ENCODE measurements at regions not wholly inside any gene's neighbourhood (a gene's known extent, or its start where the extent isn't known, plus 50 kb on each side); places are given as distances from the start of the nearest gene placed in this dataset.

GRCh38 chr10:128462844-128463243, 336.6 kb upstream of the MKI67 start:
- DNase-seq (ENCODE audit: low spot score) = no peak

- peak; percentile 96 for DNase-seq (ENCODE audit: low spot score)
These were observed 338.0 kb upstream of the MKI67 start for GRCh38 chr10:128463991-128464760.

- DNase-seq (ENCODE audit: low spot score) = peak; percentile 49
These were observed 339.5 kb upstream of the MKI67 start for GRCh38 chr10:128465697-128466096.

DNA sequence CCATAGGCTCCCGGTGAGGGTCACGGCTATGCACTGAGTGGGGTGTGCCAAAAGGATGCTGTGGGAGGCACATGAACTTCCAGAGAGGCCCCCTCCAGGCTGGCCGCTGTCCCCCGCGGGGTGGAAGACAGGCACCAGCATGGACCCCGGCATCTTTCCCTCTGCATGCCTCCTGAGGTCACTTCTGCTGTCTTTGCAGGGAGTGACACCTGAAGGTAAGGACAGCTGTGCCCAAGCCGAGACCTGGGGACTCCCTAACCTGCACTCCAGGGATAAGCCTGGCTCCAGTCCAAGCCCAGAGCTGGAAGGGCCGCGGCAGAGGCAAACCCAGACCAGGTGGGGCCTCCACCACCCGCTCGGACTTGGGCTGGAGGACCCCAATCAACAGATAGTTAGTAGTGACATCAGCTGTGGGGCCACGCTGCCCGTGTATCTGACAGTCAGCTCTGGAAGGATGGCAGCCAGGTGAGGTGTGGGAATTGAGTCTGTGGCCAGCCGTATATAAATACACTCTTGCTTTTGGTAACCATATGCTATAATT, 340.7 kb upstream of the MKI67 start:
- peak; percentile 73 for DNase-seq (ENCODE audit: low spot score)

DNA sequence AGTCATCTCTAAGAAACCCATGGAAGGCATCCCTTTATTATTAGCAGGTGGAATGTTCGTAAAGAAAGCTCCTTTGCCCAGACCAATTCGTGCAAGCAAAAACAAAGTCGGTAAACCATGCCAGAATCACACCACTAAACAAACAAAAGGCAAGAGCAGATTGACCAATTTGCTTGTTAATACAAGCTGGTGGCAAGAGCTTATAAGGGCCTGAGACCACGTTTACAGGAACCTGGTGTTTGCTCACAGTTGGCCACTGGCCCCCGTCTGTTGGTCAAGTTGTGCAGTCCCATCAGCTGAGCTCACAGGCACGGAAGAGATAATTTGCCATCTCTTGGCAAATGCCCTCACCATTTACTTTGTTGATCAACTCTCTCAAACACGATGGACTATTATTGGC, 342.2 kb upstream of the MKI67 start:
- DNase-seq (ENCODE audit: low spot score) = no peak

- DNase-seq (ENCODE audit: low spot score) = no peak
These were observed 343.3 kb upstream of the MKI67 start for GRCh38 chr10:128469515-128469914.

GRCh38 chr10:128470321-128470965, 344.2 kb upstream of the MKI67 start:
- DNase-seq (ENCODE audit: low spot score) = no peak

GRCh38 chr10:128471151-128471550, 344.9 kb upstream of the MKI67 start:
- DNase-seq (ENCODE audit: low spot score) = no peak

DNA sequence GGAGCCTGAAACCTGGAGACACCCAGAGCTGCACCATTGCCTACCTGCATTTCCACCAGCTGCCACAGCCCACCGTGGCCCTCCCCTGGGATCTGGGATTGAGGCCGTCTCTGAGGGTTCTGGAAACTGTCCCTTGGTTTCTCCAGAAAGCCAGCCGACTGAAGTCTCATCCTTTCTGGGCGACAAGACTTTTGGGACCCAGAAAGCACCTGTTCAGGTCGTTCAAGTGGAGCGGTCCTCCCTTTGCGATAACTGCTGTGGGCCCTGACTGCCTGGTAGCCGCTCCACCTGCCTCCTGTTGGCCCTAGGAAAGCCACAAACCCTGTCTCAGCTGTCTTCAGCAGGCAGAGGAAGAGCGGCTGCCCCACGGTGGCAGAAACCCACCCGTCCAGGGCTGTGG, 346.0 kb upstream of the MKI67 start:
- no peak for DNase-seq (ENCODE audit: low spot score)

DNA sequence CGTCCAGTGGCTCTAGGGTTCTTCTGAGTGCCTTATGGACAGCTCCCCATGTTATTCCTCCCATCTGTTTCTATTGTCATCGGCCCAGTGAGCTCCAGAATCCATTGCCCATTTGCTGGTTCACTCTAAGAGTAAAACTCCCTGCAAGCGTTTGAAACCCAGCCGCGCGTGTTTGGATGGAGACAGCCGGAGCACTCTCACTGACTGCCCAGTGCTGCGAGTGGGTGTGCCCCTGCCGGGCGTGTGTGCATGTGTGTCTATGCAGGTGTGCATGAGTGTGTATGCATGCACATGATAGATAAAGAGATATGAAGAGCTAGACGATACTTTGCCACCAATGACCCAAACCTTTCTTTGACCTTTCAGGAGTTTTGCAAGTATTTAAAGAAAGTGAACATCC, 347.2 kb upstream of the MKI67 start:
- no peak for DNase-seq (ENCODE audit: low spot score)

DNA sequence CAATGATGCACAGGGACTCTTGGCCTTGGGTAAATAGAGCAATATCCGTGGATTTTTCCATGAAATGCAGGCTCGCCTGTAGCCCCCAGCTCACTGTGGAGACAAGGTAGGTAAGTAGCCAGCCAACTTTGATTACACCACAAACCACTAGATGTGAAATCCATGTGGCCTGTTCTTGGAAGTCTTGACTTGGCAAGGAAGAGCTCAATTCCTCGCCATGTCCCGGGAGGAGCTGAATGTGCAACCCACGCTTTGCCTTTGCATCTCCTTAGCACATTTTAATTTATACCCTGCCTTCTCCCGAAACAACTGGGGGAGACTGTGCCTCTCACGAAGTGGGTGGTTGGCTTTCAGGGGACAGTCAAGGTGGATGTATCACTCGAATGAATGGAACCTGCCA, 347.7 kb upstream of the MKI67 start:
- no peak for DNase-seq (ENCODE audit: low spot score)

DNA sequence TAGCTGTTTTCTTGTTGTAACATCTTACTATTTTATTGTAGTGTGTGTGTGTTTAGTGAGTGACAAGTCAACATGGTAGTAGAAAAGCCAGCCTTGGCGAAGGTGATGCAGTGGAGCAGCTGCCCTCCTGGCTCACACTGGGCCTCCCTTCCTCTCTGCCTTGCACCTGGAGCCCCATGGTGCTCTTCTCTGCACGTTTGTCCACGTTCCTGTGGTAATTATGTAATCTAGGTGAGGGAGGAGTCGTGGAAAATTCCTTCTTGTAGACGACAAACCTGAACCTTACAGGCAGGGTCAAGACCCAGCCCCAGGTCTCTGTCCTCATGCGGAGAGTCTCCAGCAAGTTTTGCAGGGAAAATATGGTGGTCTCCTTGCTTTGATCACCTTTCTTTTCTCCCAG, 348.3 kb upstream of the MKI67 start:
- DNase-seq (ENCODE audit: low spot score) = no peak

GRCh38 chr10:128475686-128476367, 349.6 kb upstream of the MKI67 start:
- DNase-seq (ENCODE audit: low spot score) = no peak

DNA sequence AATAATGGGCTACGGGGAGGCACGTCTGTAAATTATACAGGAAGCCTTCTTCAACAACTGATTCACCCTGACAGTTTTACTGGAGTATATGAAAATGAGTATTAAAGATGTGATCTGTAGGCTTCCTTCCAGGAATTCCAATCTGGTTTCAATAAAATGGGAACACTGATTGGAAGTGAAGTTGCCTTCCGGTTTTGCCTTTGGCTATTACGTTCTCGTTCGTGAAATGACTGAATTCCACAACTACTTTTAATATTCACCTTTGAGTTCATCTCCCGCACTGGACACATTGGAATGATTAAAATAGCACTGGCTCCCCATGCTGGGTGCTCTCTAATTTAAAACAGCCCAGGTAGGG, 350.1 kb upstream of the MKI67 start:
- no peak for DNase-seq (ENCODE audit: low spot score)

- DNase-seq (ENCODE audit: low spot score) = no peak
These were observed 350.6 kb upstream of the MKI67 start for GRCh38 chr10:128476845-128477244.

DNA sequence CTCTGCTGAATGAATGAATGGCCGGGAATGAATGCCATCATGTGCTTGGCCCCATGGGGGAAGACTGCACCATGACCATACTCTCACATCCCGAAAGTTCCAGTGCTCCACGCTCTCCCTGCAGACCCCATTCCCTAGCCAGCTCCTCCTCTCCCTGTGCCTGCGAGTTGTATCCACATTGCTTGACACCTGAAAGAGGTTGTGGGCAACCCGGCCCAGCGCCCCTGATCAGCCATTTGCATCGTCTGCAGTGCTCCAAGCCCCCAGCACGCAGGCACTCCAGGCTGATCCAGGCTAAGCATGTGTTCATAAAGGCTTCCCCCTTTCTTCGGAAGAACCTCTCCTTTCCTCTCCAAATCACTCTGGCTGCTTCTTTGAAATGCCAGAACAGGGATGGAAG, 354.4 kb upstream of the MKI67 start:
- DNase-seq (ENCODE audit: low spot score) = no peak

DNA sequence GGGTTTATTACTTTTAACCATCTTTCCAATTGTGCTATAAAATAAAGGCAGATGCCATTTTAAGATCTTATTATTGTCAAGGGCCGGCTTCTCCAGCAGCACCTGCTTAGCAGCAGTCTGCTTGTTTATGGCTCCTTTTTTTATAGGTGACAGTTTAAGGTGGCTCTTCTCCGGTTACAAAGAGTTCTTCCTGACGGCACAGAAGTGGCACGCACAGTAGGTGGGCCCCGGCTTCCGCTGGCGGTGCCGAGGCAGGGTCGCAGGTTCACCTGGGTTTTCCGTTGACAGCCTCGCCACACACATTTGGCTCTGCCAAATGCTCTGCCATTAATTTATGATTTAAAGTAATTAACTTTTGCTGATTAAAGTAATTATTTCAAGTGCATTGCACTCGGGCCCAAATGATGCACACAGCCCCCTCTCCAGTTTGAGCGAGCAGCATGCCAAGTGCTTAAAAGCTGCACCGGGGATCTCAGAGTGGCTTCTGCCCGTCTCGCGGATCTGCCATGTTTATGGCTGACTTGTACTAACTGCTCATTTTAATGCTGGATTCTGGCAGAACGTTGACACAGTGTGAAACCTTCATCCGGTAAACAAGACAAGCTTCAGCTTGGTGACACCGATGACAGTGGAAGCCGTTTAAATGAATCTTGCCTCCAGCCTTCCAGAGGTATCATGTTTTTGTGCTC, 355.1 kb upstream of the MKI67 start:
- DNase-seq (ENCODE audit: low spot score) = no peak

DNA sequence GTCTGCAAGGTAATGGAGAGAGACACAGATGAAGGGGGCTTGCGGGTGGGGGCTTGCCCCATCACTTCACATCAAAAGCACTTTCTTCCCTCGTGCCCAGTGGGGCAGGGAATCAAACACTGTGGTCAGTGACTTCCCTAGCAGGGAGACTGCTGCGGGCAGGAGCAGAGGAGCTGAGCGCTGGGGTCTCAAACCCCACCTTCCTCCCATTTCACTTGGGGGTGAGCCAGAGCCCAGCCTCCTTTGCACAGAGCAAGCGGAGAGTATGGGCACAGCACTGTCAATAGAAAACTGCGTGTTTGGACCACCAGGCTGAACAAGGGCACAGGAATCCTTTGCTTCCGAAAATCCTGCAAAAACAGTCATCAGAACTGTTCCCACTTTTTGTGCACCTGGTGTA, 355.8 kb upstream of the MKI67 start:
- DNase-seq (ENCODE audit: low spot score) = no peak

DNA sequence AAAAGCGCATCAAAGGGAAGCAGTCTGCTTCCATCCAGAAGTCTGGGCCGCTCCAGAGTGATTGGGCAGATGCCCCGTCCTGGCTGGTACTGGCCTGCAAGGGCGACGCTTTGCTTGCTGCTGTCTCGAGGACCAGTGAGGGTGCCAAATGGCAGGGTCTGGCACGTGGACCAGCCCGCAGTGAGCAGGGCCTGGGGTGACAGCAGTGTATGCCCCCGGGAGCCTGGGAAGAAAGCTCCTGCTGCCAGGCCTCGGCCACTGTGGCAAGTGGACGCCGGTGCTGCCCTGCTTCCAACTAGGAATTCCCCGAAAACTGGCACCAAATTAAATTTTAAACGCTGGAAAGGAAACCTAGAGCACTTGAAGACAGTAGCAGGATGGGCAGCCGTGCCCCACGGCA, 357.0 kb upstream of the MKI67 start:
- no peak for DNase-seq (ENCODE audit: low spot score)

GRCh38 chr10:128484041-128484440, 357.8 kb upstream of the MKI67 start:
- DNase-seq (ENCODE audit: low spot score) = no peak

DNA sequence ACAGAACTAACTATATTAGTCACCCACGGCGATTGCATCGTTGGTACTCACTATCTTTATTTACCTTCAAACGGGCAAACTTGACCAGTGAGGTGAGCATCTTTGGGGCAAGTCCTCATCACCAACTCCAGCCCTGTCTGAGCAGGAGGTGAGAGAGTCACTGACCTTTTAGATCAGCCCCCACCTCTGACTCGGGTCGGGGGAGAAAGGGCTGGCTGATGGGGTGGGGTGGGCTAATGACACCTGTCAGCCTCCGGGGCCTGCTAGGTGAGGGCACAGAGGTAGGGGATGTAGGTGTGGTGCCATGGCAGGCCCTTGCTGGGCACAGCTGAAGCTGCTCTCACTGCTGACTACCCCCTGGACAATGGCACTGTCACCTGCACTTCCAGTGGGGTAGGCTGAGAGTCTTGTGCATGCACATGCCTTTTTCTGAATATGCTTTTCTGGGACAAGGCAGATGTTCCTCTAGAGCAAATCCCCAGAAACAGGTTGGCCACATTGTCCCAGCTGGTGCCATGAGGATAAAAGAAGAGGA, 359.5 kb upstream of the MKI67 start:
- DNase-seq (ENCODE audit: low spot score) = no peak

- no peak for DNase-seq (ENCODE audit: low spot score)
These were observed 361.3 kb upstream of the MKI67 start for GRCh38 chr10:128487517-128487916.

Data from mesenteric fat pad (tissue), 1 donor.